ENCODE measurements at regions not wholly inside any gene's neighbourhood (a gene's known extent, or its start where the extent isn't known, plus 50 kb on each side); places are given as distances from the start of the nearest gene placed in this dataset.

DNA sequence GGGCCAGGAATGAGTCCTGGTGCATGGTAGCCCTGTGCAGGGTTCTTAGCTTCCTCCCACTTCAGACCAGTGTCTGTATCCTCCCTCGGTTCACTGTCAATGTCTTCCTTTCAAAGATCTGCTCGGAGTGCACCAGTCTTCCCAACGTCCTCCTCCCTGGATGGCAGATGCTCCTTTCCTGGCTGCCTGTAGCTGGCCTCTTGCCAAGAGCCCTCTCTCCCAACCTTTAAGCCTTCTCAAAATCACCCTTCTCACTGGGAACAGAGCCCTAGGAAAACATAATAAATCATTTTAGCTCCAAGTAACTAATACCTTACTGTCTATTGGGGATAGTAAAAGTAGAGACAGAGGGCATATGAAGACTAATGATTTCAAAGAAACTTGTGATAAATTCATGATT, 490.6 kb downstream of the CCSER2 start:
- TF ChIP-seq, protein P1, sequence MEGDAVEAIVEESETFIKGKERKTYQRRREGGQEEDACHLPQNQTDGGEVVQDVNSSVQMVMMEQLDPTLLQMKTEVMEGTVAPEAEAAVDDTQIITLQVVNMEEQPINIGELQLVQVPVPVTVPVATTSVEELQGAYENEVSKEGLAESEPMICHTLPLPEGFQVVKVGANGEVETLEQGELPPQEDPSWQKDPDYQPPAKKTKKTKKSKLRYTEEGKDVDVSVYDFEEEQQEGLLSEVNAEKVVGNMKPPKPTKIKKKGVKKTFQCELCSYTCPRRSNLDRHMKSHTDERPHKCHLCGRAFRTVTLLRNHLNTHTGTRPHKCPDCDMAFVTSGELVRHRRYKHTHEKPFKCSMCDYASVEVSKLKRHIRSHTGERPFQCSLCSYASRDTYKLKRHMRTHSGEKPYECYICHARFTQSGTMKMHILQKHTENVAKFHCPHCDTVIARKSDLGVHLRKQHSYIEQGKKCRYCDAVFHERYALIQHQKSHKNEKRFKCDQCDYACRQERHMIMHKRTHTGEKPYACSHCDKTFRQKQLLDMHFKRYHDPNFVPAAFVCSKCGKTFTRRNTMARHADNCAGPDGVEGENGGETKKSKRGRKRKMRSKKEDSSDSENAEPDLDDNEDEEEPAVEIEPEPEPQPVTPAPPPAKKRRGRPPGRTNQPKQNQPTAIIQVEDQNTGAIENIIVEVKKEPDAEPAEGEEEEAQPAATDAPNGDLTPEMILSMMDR (IDR thresholded peaks at IDR 0.05; ENCODE audit: low read depth, low read length, missing control alignments) = no peak
- no peak overlapping the region for H3K4me3 ChIP-seq (ENCODE audit: low read depth, low read length)
- in situ Hi-C loops (cut with HindIII; ENCODE audit: low sequenced_read_pairs) = no loop called here
- DNase-seq (ENCODE audit: low read depth) = no peak

DNA sequence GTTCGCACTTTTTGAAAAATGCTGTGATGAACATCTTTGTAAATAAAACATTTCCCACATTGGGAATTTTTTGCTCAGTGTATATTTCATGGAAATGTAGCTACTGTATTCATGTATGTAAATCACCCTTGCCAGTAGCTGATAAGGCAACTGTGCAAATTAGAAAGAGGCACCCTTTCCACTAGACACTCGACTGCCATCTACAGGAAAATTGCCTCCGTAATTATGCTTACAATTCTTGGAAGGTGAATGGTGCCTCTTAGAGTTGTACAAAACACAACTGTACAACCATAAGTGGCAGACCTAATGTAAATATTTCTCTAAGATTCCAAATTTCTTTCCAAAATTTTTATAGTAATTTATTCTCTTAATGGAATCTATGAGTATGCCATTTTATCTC, 491.7 kb downstream of the CCSER2 start:
- in situ Hi-C loops (cut with HindIII; ENCODE audit: low sequenced_read_pairs) = no loop called here

DNA sequence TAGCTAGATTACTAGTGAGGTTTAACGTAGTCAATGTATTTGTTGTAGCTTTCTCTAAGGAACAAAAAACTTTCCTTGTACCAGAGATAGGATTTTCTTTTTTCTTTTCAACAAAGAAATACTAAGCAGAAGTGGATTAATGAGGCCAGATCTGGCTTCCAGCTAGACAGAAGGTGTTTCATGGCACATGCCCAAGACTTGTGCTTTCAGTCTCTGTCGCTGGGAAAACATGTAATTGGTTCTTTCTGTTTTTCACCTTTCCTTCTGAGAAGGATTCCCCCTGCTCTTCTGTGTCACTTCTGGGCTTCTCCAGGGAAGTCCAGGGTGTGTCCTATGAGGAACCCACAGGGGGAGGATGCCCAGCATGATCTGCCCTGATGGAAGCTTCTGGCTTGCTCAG, 492.2 kb downstream of the CCSER2 start:
- TF ChIP-seq, protein P1 (IDR thresholded peaks at IDR 0.05; ENCODE audit: low read depth, low read length, missing control alignments) = no peak
- no peak overlapping the region for H3K4me3 ChIP-seq (ENCODE audit: low read depth, low read length)

More for the DNA sequence above, 491.7 kb downstream of the CCSER2 start:
- no peak overlapping the region for H3K4me3 ChIP-seq (ENCODE audit: low read depth, low read length)
- no peak for DNase-seq (ENCODE audit: low read depth)
- TF ChIP-seq, protein P1 (IDR thresholded peaks at IDR 0.05; ENCODE audit: low read depth, low read length, missing control alignments) = peak; percentile 36

DNA sequence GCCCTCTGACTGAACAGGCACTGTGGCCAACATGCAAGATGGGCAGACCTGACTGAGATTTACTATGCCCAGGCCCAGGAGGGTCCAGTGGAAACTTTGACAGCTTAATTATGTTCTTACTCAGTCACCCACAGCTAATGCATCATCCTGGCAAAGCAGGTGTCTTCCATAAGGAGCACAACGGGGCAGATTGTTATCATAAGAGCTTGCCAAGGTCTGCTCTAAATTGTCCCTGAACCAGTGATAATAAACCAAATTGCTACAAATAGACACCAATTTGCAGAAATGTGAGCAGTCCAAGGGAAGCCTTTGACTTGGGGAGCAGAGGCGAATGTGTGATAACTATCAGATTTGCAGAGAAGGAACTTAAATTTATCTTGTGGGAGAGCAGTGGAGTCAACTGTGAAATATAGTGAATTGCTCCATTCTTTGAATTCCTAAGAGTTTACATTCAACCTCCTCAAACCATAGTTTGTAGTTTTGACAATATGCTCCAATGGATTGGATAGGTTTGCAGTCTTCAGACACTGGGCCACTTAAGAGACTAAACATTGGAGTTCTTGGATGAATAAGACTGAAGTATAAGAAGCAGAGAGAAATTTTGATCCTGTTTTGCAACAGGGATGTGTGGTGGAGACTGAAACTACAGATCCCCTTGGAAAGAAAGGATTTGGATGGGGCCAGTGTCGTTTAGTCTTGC, 494.7 kb downstream of the CCSER2 start:
- DNase-seq (ENCODE audit: low read depth) = no peak
- TF ChIP-seq, protein P1 (IDR thresholded peaks at IDR 0.05; ENCODE audit: low read depth, low read length, missing control alignments) = no peak
- in situ Hi-C loops (cut with HindIII; ENCODE audit: low sequenced_read_pairs) = no loop called here

More for the DNA sequence above, 492.2 kb downstream of the CCSER2 start:
- in situ Hi-C loops (cut with HindIII; ENCODE audit: low sequenced_read_pairs) = no loop called here
- DNase-seq (ENCODE audit: low read depth) = no peak

DNA sequence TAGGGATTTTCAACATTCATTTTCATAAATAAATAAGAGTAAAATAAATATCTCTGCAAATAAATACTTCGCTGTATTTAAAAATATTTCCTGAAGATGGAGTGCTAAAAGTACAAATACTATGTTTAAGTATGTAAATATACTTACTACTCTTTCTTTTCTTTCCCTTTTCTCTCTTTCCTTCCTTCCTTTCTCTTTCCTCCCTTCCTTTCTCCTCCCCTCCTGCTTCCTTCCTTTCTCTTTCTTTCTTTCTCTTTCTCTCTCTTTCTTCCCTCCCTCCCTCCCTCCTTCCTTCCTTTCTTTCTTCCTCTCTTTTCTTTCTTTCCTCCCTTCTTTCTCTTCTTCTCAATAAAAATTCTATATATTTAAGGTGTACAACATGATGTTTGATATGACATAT, 496.1 kb downstream of the CCSER2 start:
- in situ Hi-C loops (cut with HindIII; ENCODE audit: low sequenced_read_pairs) = no loop called here
- H3K4me3 ChIP-seq (ENCODE audit: low read depth, low read length) = no peak overlapping the region
- no peak for DNase-seq (ENCODE audit: low read depth)
- TF ChIP-seq, protein P1 (IDR thresholded peaks at IDR 0.05; ENCODE audit: low read depth, low read length, missing control alignments) = no peak

More for the DNA sequence above, 494.7 kb downstream of the CCSER2 start:
- H3K4me3 ChIP-seq (ENCODE audit: low read depth, low read length) = no peak overlapping the region

DNA sequence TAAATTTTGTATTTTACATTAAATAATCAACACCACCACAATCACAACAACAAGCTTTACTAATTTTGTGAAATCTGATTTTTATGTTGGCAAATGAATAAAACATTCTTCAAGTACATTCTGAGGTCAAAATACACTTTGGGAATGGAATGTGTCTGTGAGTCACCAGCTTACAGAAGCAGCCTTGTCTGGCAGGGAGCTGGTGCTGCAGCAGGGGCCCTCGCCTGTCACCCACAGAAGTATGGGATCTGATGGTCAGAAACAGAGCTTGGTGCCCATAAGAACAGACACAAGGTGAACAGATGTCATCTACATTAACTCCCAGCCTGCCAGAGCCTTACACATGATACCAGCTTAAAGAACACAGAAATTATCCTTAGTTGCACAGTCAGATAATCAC, 496.9 kb downstream of the CCSER2 start:
- in situ Hi-C loops (cut with HindIII; ENCODE audit: low sequenced_read_pairs) = no loop called here
- DNase-seq (ENCODE audit: low read depth) = peak; percentile 82
- H3K4me3 ChIP-seq (ENCODE audit: low read depth, low read length) = no peak overlapping the region
- TF ChIP-seq, protein P1 (IDR thresholded peaks at IDR 0.05; ENCODE audit: low read depth, low read length, missing control alignments) = no peak

All from astrocyte of the cerebellum (primary cell).